HG03139 (cell line): ENCODE measurements at regions not wholly inside any gene's neighbourhood (a gene's known extent, or its start where the extent isn't known, plus 50 kb on each side); places are given as distances from the start of the nearest gene placed in this dataset.

Experiments
- ATAC-seq: cut with Tn5 transposase; IDR thresholded peaks from one replicate; pipeline ENCODE4 v1.9.1; 2021; ENCODE audit not compliant: unreplicated experiment

DNA sequence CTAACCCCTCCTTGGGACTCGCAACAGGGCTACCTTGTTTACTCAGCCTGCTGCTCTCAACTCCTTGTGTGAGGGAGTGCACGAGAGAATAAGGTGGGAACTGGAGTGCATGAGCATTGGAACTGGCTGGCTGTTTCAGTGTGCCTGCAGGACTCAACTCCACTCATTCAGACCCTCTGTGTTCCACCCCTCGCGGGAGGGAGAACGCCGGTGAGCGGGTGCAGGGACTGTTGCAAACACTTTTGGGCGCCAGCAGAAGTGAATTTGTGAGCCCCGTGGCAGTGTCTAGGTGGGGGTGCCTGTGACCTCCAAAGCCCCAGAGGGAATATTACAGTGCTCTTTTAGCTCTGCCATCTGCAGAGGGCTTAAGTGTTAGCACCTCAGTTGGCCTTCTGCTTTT lies 1978.3 kb upstream of the PIK3C3 start:
- no peak for ATAC-seq

DNA sequence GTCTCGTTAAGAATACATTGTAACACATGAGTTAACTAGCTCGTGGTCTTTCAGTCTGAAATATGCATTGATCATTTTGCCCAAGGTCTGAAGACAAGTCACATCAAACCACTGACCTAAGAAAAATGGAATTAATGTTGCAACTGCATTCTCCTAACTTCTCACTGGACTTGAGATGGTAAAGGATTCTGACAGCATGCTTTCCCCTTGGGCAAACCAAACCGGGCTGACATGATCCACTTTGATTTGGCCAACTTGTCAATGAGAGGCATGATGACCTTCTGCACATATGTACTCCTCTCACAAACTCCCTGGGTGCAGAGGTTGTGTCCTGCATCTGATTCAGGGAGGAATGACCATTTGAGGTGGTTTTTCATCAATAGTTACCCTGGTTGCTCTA lies 1982.5 kb upstream of the PIK3C3 start:
- no peak for ATAC-seq

DNA sequence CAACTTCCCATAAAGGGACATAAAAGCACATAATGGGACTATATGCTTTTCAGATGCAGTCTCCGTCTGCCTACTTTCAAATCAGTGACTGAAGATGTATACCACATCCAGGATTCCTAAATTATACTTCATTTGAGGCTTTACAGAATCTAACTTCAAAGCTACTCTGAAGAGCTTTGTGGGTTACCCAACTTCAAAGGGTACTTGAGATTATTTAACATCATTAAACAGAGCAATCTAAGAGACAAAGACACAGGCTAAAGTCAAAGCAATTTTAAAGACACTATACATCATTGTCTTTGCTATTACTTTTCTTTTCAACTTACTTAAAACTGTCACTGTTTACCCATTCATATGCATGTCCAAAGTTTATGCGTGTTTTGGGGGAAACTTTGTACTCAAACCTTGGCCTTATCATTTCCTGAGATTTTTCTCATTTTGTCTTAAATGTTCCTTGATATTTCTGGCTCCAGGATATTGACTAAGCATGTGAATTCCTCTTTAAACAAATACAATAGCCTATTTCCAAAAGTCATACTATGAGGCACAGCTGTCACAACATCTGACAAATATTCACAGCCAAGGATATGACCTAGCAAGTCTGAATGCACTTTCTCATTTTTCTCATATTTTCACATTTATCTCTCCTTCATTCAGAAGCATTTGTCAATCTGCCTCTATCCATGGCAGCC lies 1985.1 kb upstream of the PIK3C3 start:
- no peak for ATAC-seq

DNA sequence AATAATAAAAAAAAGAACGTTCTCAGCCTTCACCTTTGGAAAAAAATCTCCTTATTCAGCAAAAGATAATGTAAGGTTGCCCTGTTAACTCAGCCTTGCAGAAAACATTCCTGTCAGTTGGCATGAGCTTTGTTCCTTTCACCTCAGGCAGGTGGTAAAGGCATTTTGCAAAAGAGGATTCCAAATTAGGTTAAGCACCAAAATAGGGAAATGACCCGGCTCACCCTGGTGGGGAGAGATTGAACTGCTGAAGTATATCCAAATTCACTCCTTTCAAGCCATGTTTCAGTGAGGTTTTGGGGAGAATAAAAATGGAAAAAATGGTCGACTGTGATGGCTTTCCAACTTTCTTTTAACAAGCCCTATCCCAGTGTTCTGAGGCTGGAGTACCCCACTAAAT lies 1988.8 kb upstream of the PIK3C3 start:
- no peak for ATAC-seq

DNA sequence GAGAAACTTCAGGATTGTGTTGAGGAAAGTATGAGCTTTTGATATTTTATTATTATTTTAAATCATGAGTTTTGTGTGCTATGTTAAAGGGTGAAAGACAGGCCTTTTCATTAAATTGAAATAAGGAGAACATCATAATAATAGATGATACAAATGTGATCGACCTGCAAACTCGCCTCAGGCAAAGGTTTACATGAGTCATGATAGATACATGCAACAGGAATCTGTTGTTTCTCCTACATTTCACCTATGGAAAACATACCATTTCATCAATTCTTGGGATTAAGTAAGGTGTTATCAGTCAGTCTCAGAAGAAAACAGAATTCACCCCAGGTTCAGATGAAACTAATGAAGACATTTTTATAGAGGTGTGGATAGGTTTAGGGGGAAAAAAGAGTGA lies 1992.5 kb upstream of the PIK3C3 start:
- ATAC-seq: no peak

DNA sequence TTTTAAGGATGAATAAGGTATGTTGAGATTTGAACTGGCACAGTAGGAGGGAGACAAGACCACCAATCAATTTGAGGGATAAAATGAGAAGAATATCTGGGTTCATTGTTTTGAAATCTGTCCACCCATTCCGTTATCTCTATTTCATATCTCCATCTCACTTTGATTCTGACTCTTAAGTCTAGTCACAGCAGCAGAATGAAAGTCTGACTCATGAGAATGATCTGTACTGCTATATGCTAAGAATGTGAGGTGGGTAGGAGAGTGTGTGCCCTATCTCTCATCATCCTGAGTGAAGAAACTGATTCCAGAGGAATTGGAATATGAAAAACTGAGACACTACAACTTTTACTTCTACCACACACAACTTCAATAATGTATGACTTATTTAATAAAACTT lies 1994.5 kb upstream of the PIK3C3 start:
- ATAC-seq: no peak

DNA sequence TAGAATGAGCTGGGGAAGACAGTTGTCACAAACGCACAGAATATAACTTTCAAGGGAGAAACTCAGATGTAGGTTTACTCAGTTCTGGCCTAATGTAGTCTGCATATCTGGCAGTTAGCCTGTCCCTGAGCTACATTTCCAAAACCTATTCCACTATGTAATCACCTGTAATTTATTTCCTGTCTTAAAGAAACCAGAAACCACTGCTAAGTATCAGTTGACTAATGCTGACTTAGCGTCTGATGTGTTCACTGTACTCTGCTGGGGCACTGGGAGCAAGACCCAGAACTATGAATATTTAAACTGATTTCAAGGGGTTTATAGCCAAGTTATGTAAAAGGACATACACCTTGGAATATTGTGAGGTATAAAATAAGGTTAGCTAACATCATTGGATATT lies 1995.2 kb upstream of the PIK3C3 start:
- ATAC-seq: no peak

DNA sequence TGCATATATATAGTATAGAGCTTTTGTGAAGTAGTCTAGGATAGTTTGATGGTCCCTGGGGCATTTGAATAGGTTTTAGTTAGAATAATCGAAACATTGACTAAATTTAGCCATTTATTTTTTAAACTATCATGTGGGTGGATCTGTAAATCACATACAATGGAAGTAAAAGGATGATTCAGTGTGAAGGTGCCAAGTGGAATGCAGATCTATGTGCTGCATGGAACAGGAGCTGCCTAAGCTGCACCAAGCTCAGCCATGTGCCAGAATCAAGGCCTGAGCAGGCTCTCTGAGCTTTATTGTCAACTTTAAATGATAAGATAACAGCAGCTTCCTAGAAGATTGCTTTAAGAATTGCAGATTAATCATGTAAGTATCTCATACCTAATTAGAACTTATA lies 1996.2 kb upstream of the PIK3C3 start:
- no peak for ATAC-seq

DNA sequence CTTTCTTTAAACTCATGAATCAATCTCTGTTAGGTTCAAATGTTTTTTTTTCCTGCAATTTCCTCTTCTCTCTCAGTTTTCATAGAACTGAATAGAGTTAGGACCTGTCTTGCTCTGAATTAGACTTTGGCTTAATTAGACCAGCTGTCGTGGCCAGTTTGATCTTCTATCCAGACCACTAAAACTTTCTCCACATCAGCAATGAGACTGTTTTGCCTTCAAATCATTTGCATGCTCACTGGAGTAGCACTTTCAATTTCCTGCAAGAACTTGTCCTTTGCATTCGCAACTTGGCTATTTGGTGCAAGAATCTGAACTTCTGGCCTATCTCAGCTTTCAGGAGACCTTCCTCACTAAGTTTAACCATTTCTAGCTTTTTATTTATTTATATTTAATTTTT lies 2002.2 kb upstream of the PIK3C3 start:
- no peak for ATAC-seq

DNA sequence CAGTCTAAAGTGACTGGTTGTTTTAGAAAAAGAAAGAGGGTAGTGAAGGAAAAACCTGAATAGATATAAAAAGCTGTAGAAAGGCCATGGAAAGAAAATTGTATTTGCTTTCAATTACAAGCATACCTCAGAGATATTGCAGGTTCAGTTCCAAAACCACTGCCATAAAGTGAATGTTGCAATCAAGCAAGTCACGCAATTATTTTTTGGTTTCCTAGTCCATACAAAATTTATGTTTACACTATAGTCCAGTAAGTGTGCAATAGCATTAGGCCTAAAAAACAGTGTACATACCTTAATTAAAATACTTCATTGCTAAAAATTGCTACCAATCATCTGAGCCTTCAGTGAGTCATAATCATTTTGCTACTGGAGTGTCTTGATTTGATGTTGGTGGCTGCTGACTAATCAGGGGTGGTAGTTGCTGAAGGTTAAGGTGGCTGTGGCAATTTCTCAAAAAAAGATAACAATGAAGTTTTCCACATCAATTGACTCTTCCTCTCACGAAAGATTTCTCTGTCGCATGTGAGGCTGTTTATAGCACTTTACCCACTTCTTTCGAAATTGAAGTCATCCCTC lies 2003.8 kb upstream of the PIK3C3 start:
- ATAC-seq: no peak

DNA sequence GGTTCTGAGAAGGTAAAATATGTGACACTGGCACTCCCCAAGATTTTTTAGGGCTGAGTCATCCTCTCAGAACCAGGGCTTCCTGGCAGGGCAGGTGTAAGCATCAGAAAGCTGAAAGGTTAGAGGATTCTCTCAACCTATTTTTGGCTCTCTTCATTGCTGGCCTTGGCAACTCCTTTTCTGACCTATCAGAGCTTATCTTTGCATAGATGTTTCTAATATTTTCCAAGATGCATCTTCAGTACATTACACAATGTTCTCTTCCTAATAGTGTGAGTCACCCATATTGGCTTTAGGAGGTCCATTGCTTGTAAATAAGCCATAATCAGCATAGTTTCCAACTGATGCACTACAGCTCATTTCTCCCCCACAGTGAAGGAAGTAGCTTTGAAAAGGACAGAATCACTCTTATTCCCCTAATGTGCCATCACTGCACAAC lies 2008.4 kb upstream of the PIK3C3 start:
- ATAC-seq: no peak

DNA sequence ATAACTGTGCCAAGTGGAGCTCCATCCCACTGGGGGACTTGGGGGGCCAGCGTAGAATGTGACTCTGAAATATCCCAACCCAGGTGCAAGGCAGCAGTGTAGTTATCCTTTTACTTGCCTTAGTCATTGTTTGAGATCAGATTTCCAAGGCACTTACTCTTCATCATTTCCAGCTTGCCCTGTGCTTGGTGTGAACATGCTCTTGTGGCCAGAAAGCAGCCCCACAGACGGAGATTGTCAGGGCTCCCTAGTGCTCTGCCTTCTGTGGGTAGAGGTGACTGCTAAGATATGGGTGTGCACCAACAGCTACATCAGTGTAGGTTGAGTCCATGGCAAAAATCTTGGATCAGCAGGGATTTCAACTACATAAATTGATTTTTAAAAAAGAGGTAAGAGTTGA lies 2010.0 kb upstream of the PIK3C3 start:
- ATAC-seq: no peak

DNA sequence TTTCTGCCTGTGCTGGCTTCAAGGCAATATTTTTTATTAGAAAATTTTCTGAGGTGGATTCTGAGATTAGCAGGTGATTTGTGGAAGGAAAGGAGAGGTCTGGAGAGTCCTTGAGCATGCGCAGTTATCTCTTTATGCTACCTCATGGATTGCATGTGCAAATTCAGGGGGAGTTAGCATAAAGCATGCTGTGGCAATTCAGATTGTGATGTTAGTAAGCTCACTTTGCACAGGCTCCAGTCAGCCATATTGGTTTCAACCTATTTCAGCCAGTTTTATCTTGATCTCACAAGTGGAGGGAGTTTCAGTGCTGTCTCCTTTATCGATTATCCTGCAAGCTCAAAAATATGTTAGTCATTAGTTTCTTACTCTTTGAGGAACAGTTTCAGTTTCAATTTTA lies 2012.3 kb upstream of the PIK3C3 start:
- ATAC-seq: no peak

DNA sequence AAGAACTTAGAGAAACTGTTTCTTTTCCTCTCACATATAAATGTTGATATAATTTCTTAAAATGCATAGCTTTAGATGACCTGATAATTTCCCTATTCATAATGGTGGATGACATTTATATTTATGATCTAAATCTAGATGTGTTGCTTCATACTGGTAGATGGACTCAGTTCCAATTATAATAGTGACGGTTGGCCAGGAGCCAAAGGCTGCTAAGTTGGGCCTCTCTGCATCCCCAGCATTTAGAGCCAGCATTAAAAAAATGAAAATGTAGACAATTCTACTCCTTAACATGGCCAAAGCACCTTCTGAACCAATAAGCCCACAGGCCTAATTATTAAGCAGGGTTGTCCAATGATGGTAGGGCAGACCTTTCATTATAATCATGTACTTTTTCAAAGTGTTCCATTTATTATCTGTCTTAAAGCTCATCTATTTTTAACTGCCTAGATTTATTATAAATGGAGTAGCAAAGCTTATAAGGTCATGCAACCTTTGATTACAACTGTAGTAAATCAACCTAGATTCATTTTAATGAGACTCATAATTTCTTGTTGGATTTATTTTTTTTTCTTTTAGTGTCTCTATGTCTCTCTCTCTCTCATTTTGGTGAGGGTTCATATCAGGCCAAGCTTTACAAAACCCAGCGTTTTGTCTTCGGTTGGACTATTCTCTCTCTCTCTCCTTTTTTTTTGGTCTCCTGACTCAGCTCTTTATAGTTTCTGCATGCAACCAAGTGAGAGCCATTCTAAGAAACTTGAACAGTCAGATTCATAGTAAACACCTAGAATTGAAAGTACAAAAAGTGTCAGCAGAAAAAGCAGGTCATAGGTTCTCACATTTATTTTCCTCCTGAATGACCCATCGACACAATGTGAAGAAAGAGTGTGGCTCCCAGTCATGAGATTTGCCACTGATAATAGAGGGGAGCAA lies 2016.1 kb upstream of the PIK3C3 start:
- ATAC-seq: no peak

DNA sequence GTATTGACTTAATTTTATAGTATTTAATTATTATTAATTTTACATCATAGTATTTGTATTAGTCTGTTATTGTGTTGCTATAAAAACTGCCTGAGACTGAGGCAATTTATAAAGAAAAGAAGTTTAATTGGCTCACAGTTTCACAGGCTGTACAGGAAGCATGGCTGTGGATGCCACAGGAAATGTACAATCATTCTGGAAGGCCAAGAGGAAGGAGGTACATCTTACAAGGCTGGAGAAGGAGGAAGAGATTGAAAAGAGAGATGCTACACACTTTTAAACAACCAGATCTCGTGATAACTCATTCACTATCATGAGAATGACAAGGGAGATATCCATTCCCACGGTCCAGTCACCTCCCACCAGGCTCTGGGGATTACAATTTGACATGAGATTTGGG lies 2019.4 kb upstream of the PIK3C3 start:
- ATAC-seq: no peak

DNA sequence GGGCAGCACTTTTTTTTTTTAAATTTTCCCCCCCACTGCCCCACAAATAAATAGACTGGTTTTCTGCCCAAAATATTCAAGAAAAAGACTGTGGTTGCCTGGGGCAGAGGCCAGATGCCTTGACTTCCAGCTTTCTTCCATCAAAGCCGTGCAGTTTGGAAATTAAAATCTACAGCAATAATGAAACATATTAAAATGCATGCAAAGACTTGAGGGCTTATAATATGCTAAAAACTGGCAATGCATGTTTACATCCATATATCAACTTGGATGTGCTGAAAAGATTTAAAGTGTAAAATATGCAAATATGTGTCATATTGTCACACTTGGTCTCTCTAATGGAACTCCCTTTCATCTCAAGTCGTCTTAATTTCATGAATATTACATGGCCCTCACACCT lies 2036.2 kb upstream of the PIK3C3 start:
- ATAC-seq: no peak

DNA sequence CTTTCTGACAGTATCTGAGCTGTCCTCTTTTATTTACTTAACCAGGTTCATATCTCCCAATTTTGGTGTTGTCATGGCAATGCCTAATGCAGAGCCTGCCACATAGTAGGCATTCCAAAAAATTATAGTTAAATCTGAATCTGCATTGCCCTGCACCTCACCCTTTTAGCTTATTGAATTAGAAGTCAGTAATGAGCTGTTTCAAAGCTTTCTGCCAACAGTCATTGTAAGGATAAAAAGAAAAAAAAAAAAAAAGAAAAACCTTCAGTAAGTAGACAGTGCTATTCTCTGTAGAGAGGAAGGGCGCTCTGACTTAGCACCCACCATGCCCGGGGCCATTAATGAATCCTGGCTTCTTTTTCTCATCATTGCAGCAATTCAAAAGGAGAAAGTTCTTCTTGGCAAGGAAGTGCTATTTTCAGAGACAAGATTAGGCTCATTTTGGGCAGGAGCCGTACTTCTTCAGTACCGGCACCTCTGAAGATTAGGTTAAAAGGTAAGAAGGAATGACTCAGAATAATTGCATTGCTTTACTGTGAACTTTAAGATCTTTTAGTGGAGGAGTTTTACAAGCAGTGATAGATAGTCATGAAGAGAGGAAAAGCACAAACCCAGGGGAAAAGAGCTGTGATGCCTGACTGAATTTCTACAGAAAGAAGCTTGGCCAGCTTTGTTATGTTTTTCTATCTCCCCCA lies 2041.2 kb upstream of the PIK3C3 start:
- ATAC-seq: no peak

DNA sequence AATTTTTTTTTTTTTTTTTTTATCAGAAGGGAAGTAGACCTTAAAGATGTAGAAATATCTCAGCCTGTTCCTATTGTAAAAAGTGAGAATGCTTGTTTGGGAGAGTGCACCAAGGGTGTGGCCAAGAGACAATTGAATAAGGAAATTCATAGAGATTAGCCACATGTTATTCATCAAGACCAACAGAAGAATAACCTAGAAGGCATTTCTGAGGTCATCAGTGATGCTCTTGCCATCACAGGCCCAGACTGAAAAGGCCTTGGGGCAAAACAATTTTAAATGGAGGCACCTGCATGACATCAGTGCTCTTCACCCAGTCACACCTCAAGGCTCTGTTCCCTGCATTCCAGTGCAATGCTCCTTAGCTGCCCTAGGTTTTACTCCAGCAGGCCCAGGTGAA lies 2043.3 kb upstream of the PIK3C3 start:
- no peak for ATAC-seq

DNA sequence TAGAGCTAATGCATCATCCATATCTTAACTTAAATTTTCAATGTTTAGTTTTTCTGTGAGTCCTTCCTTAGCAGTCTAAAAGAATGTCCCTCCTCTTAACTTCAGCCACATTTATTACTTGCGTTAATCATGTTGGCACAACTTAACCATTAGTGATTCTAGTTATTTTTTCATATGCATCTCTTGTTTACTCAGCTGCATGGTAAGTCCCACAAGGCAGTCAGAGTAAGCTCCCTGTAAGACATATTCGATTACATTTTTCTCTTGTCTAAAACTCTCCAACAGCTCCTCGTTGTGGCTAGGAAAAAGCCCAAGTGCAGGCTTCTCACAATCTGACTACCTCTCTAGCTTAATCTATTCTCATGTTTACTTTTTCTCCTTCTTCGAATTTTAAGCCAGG lies 2045.3 kb upstream of the PIK3C3 start:
- ATAC-seq: no peak

DNA sequence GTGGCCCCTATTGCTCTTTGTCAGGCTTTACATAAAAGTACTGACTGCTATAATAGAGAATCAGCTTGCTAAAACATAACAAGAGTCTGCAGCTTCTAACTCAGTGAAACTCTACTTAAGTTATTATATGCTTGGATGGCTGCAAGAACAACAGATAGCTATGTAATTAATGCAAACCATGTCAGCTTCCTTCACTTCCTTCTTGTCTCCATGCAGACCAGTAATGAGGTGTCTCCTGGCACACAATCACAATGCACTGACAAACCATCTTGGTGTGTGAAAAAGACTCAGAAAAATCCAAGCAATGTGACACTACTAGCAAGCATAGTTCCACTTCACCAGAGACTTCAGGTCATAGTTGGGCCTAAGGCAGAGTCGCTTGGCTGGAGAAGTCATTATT lies 2068.9 kb upstream of the PIK3C3 start:
- no peak for ATAC-seq

DNA sequence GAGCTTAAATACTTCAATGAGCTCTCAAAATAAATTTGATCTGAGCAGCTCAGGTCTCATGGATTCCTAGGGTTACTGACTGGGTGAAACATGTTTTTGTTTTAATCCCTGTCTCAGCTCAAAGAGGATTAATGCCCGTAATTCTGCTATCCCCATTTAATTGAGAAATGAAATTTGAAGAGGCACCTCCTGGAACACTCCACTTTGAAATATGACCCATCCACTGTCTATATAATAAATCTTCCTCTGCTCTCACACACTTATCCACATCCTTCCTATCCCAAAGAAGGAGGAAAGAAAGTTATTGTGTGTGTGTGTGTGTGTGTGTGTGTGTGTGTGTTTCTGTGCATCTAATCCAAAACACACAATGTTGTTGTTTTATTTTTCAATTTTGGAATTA lies 2082.4 kb upstream of the PIK3C3 start:
- ATAC-seq: no peak

DNA sequence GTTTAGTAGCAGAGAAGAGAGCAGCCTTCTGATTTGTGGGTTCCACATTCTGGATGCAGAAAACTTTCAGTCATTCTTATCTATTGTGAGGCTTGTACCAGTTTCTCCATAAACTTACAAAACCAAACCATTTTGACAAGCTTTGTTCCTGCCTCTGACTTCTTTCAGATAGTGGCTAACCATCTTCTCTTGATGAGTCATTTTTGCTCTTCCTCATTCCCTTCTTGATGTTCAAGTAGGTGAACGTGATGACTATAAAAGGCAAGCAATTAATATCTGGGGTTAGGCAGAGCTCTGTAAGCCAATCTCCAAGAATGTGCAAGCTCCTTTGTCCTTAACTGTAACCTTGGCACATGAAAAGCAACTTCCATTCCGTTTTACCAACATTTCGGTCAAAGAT lies 2083.1 kb upstream of the PIK3C3 start:
- no peak for ATAC-seq
